HG02763 (cell line): ENCODE measurements at regions not wholly inside any gene's neighbourhood (a gene's known extent, or its start where the extent isn't known, plus 50 kb on each side); places are given as distances from the start of the nearest gene placed in this dataset.
"Not testable (repeated sequence)": the region's sequence is repeated elsewhere in the genome, so short reads cannot be mapped to it uniquely, and the experiment has no call there.

Experiments used
- ATAC-seq: cut with Tn5 transposase; IDR thresholded peaks from one replicate; pipeline ENCODE4 v1.9.1; 2021; ENCODE audit warnings: mild to moderate bottlenecking, moderate library complexity; ENCODE audit not compliant: unreplicated experiment

GRCh38 chr10:30765022-30765615 lies 135.6 kb upstream of the LYZL2 start:
- ATAC-seq = no peak

GRCh38 chr10:30763918-30764317 lies 134.4 kb upstream of the LYZL2 start:
- ATAC-seq = no peak

- ATAC-seq = no peak
Measured at GRCh38 chr10:30762620-30763019, 133.1 kb upstream of the LYZL2 start.

- no peak for ATAC-seq
Measured at GRCh38 chr10:30759423-30759822, 129.9 kb upstream of the LYZL2 start.

GRCh38 chr10:30758338-30758737 lies 128.8 kb upstream of the LYZL2 start:
- no peak for ATAC-seq

GRCh38 chr10:30756896-30757295 lies 127.3 kb upstream of the LYZL2 start:
- no peak for ATAC-seq

GRCh38 chr10:30756151-30756550 lies 126.6 kb upstream of the LYZL2 start:
- ATAC-seq = no peak

- no peak for ATAC-seq
Measured at GRCh38 chr10:30755441-30755953, 125.9 kb upstream of the LYZL2 start.

- no peak for ATAC-seq
Measured at GRCh38 chr10:30752481-30752881, 122.9 kb upstream of the LYZL2 start.

GRCh38 chr10:30751678-30752331 lies 122.3 kb upstream of the LYZL2 start:
- ATAC-seq = peak; percentile 46

GRCh38 chr10:30750971-30751677 lies 121.6 kb upstream of the LYZL2 start:
- ATAC-seq = peak; percentile 44

- no peak for ATAC-seq
Measured at GRCh38 chr10:30749385-30749784, 119.8 kb upstream of the LYZL2 start.

- ATAC-seq = no peak
Measured at GRCh38 chr10:30748152-30748973, 118.8 kb upstream of the LYZL2 start.

GRCh38 chr10:30747633-30748032 lies 118.1 kb upstream of the LYZL2 start:
- ATAC-seq = no peak

- no peak for ATAC-seq
Measured at GRCh38 chr10:30745953-30746352, 116.4 kb upstream of the LYZL2 start.

GRCh38 chr10:30744106-30744505 lies 114.6 kb upstream of the LYZL2 start:
- no peak for ATAC-seq

GRCh38 chr10:30743586-30743985 lies 114.0 kb upstream of the LYZL2 start:
- ATAC-seq = no peak

GRCh38 chr10:30742471-30742870 lies 112.9 kb upstream of the LYZL2 start:
- ATAC-seq = peak; percentile 72

GRCh38 chr10:30740774-30741173 lies 111.2 kb upstream of the LYZL2 start:
- ATAC-seq = not testable (repeated sequence)

- no peak for ATAC-seq
Measured at GRCh38 chr10:30738416-30738815, 108.9 kb upstream of the LYZL2 start.

- no peak for ATAC-seq
Measured at GRCh38 chr10:30737931-30738391, 108.4 kb upstream of the LYZL2 start.
